Pons (tissue), 1 donor: ENCODE measurements at regions not wholly inside any gene's neighbourhood (a gene's known extent, or its start where the extent isn't known, plus 50 kb on each side); places are given as distances from the start of the nearest gene placed in this dataset.

Experiments used
- DNase-seq: peaks from one replicate; pipeline ENCODE4 v3.0.0-alpha.2; 2016; ENCODE audit warnings: low spot score

- DNase-seq: no peak
Measured at GRCh38 chr1:240672132-240672811, 60.3 kb upstream of the GREM2 start.

GRCh38 chr1:240667351-240667750 is 55.4 kb upstream of the GREM2 start:
- DNase-seq: no peak

DNA sequence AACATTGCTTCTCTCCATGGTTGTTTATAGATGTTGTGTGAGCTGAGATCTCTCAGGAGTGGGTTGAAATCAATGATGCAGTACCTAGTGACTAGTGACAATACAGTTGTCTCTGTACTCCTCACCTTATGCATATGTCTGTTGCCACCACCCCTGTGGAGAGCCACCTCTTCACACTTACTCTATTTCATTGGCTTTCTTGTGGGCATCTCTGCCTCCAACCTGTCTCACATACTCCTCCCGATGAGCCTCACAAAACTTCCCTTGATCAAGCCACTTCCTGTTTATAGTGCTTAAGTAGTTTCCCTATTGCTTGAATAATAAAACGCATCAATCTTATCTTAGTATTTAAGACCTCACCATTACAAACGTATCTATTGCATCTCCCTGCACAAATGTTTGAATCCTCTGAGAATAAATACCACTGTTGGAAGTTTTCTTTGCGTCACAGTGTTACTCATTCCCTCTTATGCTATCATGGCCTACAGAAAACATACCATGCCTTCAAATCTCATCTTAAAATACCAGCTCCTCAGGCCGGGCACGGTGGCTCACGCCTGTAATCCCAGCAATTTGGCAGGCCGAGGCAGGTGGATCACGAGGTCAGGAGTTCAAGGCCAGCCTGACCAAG is 54.7 kb upstream of the GREM2 start:
- DNase-seq: no peak

GRCh38 chr1:240663169-240663879 is 51.4 kb upstream of the GREM2 start:
- no peak for DNase-seq
